GM12892 (cell line): ENCODE measurements at regions not wholly inside any gene's neighbourhood (a gene's known extent, or its start where the extent isn't known, plus 50 kb on each side); places are given as distances from the start of the nearest gene placed in this dataset.

Experiments used
- POLR2A ChIP-seq: IDR thresholded peaks from 2 replicates; pipeline ENCODE4 v1.6.1; 2011; ENCODE audit warnings: low read depth, low read length, control low read depth
- POLR2AphosphoS5 ChIP-seq: IDR thresholded peaks from 2 replicates; pipeline ENCODE4 v1.6.1; 2011; ENCODE audit warnings: low read depth, low read length, control low read depth

DNA sequence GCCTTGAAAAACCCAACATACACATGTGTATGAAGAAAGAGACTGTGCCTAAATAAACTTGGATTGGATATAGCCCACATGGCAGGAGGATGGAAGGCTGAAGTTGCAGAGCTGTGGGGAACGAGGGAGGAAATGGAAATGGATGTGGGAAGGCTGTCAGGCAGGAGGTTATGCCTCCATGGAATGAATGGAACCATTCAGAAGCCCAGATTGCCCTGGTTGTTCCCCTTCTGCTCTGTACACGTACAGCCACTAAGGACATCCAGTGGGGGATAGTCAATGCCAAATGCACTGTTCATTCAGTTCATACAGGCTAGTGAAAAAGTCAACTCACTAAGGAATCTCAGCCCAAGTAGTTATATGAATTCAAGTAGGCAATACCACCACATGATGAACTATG, 463.7 kb downstream of the TNS1 start:
- TF ChIP-seq POLR2AphosphoS5 (no peak), POLR2A (no peak)
